Activated naive CD4-positive, alpha-beta T cell treated with anti-CD3 and anti-CD28 coated beads for 36 hours (primary cell): ENCODE measurements at regions not wholly inside any gene's neighbourhood (a gene's known extent, or its start where the extent isn't known, plus 50 kb on each side); places are given as distances from the start of the nearest gene placed in this dataset.
"Not testable (repeated sequence)": the region's sequence is repeated elsewhere in the genome, so short reads cannot be mapped to it uniquely, and the experiment has no call there.

Experiments used
- CTCF ChIA-PET: fragments of 350-600 bp; sonication (Branson Sonifier 250); formaldehyde crosslinking; loops from one replicate; lab custom pipeline; 2021; ENCODE audit warnings: antibody characterized with exemption; lab: Charles Lee
- DNase-seq: peaks from one replicate; pipeline ENCODE4 v3.0.0-alpha.2; 2020
- H3K27ac Mint-ChIP-seq: one replicate; pipeline ENCODE4 v1.8.0; 2021; ENCODE audit warnings: mild to moderate bottlenecking, mixed read lengths
- H3K27me3 Mint-ChIP-seq: one replicate; pipeline ENCODE4 v1.8.0; 2021; ENCODE audit warnings: low read depth, mixed read lengths
- H3K36me3 Mint-ChIP-seq: one replicate; pipeline ENCODE4 v1.8.0; 2021; ENCODE audit warnings: low read depth, mixed read lengths
- H3K4me1 Mint-ChIP-seq: one replicate; pipeline ENCODE4 v1.8.0; 2021; ENCODE audit warnings: low read depth, mixed read lengths
- H3K4me3 Mint-ChIP-seq: one replicate; pipeline ENCODE4 v1.8.0; 2021; ENCODE audit warnings: mild to moderate bottlenecking, moderate library complexity, mixed read lengths
- H3K9me3 Mint-ChIP-seq: one replicate; pipeline ENCODE4 v1.8.0; 2021; ENCODE audit warnings: mixed read lengths
- intact Hi-C: fragments of 100-400 bp; cut with micrococcal nuclease; formaldehyde crosslinking; loops from one replicate; pipeline ENCODE4 v1.15.1; 2023

GRCh38 chr2:19100570-19100969 lies 257.9 kb downstream of the OSR1 start:
- no peak overlapping the region for H3K4me3 Mint-ChIP-seq
- H3K9me3 Mint-ChIP-seq: no peaks in the 10 kb centered on the region
- no peak for DNase-seq
- no peaks in the 10 kb centered on the region for H3K4me1 Mint-ChIP-seq
- H3K27me3 Mint-ChIP-seq: no peaks in the 10 kb centered on the region
- CTCF ChIA-PET: no interaction called here
- intact Hi-C loops: no loop called here
- H3K36me3 Mint-ChIP-seq: no peaks in the 10 kb centered on the region
- H3K27ac Mint-ChIP-seq: no peak overlapping the region

- CTCF ChIA-PET: no interaction called here
- no peak for DNase-seq
- H3K4me1 Mint-ChIP-seq: no peaks in the 10 kb centered on the region
- no peaks in the 10 kb centered on the region for H3K36me3 Mint-ChIP-seq
- H3K27me3 Mint-ChIP-seq: no peaks in the 10 kb centered on the region
- no peak overlapping the region for H3K4me3 Mint-ChIP-seq
- H3K27ac Mint-ChIP-seq: no peak overlapping the region
- intact Hi-C loops: no loop called here
- H3K9me3 Mint-ChIP-seq: peaks cover 6% of the 10 kb centered on the region
Measured at GRCh38 chr2:19099181-19099580, 259.2 kb downstream of the OSR1 start.

DNA sequence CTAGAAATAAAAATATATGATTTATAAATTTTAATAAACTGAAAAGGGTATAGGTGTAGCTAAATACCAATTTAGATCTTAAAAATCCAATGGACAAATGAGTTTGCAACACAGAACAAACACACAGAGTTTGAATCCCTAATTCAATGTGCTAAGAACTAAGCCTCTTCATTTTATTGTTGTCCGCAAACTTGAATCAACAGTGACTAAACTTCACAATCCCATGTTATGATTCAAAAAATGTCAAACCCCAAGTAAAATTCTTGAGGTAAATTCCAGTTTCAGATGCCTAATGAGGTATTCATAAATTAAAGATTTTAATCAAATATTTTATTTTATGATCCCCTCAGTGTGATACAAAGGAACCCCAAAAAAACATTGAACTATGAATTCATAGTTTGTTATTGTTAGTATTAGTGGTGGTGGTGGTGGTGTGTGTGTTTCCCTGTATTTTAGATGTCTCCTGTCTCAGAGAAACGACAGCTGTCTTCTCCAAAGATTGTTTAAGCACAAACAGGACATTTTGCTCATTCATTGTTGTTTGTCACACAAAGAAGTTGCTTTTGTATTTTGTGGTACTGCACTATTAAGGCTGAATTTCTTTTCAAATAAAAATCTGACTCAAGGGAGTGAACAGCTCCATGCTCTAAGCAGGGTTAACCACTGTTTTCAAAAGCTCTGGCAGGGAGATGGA lies 259.8 kb downstream of the OSR1 start:
- Mint-ChIP-seq H3K9me3 (peaks cover 9% of the 10 kb centered on the region), H3K27ac (no peak overlapping the region), H3K4me1 (no peaks in the 10 kb centered on the region), H3K4me3 (no peak overlapping the region), H3K36me3 (no peaks in the 10 kb centered on the region), H3K27me3 (no peaks in the 10 kb centered on the region)
- intact Hi-C loops: no loop called here
- CTCF ChIA-PET: no interaction called here
- DNase-seq: no peak

DNA sequence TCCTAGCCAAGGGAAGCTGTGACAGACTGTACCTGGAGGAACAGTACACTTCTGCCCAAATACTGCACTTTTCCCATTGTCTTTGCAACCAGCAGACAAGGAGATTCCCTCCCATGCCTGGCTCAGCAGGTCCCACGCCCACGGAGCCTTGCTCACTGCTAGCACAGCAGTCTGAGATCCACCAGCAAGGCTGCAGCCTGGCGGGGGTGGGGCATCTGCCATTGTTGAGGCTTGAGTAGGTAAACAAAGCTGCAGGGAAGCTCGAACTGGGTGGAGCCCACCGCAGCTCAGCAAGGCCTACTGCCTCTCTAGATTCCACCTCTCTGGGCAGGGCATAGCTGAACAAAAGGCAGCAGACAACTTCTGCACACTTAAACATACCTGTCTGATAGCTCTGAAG lies 268.9 kb downstream of the OSR1 start:
- Mint-ChIP-seq H3K9me3 (peaks cover 22% of the 10 kb centered on the region), H3K36me3 (peaks cover 10% of the 10 kb centered on the region)
- H3K27me3 Mint-ChIP-seq, H3K4me1 Mint-ChIP-seq, CTCF ChIA-PET, DNase-seq, H3K27ac Mint-ChIP-seq, H3K4me3 Mint-ChIP-seq, intact Hi-C loops: not testable (repeated sequence)

- Mint-ChIP-seq H3K4me1 (no peaks in the 10 kb centered on the region), H3K27ac (no peak overlapping the region), H3K36me3 (peaks cover 9% of the 10 kb centered on the region), H3K4me3 (no peak overlapping the region), H3K27me3 (no peaks in the 10 kb centered on the region), H3K9me3 (peaks cover under 1% of the 10 kb centered on the region)
- intact Hi-C loops: no loop called here
- CTCF ChIA-PET: no interaction called here
- no peak for DNase-seq
Measured at GRCh38 chr2:19086231-19086651, 272.2 kb downstream of the OSR1 start.

DNA sequence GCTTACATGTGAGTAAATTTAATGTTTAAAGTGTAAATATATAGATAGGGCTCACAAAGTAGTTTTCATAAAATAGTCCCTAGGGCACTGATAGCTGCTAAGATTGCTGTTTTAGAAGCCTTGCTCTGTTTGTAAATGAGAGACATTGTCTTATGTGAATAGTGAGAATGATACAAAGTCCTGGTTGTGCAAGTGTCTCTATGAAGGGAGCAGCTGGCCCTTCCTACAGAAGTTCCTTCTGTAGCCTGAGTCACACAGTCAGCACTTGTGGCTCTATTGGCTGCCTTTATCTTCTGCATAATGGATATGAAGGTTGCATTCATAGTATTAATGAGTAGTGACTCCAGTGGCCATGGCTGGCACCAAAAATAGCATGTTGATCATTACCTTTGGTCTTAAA lies 279.7 kb downstream of the OSR1 start:
- H3K4me3 Mint-ChIP-seq: no peak overlapping the region
- H3K9me3 Mint-ChIP-seq: no peaks in the 10 kb centered on the region
- CTCF ChIA-PET: no interaction called here
- H3K27ac Mint-ChIP-seq: no peak overlapping the region
- H3K27me3 Mint-ChIP-seq: no peaks in the 10 kb centered on the region
- no peak for DNase-seq
- H3K4me1 Mint-ChIP-seq: no peaks in the 10 kb centered on the region
- intact Hi-C loops: no loop called here
- peaks cover 2% of the 10 kb centered on the region for H3K36me3 Mint-ChIP-seq

- Mint-ChIP-seq H3K4me1 (no peaks in the 10 kb centered on the region), H3K4me3 (no peak overlapping the region), H3K36me3 (no peaks in the 10 kb centered on the region), H3K27ac (no peak overlapping the region), H3K9me3 (no peaks in the 10 kb centered on the region), H3K27me3 (no peaks in the 10 kb centered on the region)
- intact Hi-C loops: no loop called here
- CTCF ChIA-PET: no interaction called here
- DNase-seq: no peak
Measured at GRCh38 chr2:19073522-19073921, 284.9 kb downstream of the OSR1 start.

DNA sequence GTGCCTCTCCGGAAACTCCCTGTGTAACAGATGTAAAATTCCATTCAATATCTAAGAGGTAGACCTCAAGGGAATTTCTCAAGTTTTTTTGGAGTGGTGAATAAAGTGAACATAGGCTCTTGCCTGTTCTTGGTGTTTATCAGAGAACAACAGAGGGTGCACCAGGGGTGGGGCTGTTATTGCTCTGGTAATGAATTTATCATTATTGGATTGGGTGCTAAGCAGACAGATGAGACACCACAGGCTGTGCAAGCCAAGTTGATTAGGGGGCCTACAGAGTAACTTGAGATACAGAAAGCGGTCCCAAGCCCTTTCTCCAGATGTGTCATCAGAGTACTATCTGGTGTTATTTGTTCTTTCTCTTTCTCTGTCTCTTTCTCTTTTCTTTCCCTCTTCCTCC lies 286.3 kb downstream of the OSR1 start:
- intact Hi-C loops: no loop called here
- no peaks in the 10 kb centered on the region for H3K4me1 Mint-ChIP-seq
- no peak overlapping the region for H3K4me3 Mint-ChIP-seq
- no peak for DNase-seq
- no peaks in the 10 kb centered on the region for H3K27me3 Mint-ChIP-seq
- no peaks in the 10 kb centered on the region for H3K9me3 Mint-ChIP-seq
- H3K27ac Mint-ChIP-seq: no peak overlapping the region
- CTCF ChIA-PET: no interaction called here
- no peaks in the 10 kb centered on the region for H3K36me3 Mint-ChIP-seq

- no peak overlapping the region for H3K27ac Mint-ChIP-seq
- no peaks in the 10 kb centered on the region for H3K9me3 Mint-ChIP-seq
- no peak for DNase-seq
- H3K4me3 Mint-ChIP-seq: no peak overlapping the region
- CTCF ChIA-PET: no interaction called here
- no peaks in the 10 kb centered on the region for H3K27me3 Mint-ChIP-seq
- no peaks in the 10 kb centered on the region for H3K36me3 Mint-ChIP-seq
- H3K4me1 Mint-ChIP-seq: no peaks in the 10 kb centered on the region
- intact Hi-C loops: no loop called here
Measured at GRCh38 chr2:19070886-19071285, 287.5 kb downstream of the OSR1 start.

DNA sequence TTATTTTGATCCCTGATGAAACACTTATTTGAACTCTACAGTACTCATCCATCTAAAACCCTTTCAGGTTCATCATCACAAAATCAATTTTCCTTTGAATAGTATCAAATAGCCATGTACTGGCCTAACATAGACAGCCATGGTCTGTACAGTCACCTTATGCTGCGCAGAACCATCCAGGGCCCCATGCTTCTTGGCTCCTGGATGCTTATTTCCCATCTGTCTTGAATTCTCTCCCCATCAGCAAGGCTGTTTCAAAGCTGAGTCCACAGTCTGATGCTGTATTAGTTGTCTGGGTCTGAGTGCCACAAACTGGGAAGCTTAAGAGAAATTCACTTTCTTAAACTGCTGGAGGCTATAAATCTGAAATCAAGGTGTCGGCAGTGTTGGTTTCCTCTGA lies 290.2 kb downstream of the OSR1 start:
- no peak overlapping the region for H3K27ac Mint-ChIP-seq
- H3K36me3 Mint-ChIP-seq: no peaks in the 10 kb centered on the region
- CTCF ChIA-PET: no interaction called here
- H3K4me1 Mint-ChIP-seq: no peaks in the 10 kb centered on the region
- no peak for DNase-seq
- intact Hi-C loops: no loop called here
- no peak overlapping the region for H3K4me3 Mint-ChIP-seq
- H3K27me3 Mint-ChIP-seq: no peaks in the 10 kb centered on the region
- H3K9me3 Mint-ChIP-seq: no peaks in the 10 kb centered on the region

DNA sequence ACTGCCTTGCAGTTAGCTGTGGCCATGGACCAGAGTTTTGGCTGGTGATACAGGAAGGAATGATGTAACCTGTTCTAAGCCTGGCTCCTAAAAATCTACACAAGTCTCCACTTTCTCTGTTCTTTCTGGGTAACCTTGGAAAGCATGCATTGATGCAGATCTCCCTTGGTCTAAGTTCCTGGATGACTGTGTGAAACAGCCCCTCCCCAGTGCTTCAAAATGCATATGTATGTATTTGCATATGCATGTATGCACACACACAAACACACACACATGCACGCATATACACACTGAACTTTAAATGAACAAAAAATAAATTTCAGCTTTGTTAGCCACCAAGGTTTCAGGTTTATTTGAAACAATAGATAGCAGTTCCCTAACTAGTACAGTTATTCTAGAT lies 296.1 kb downstream of the OSR1 start:
- DNase-seq: no peak
- H3K27me3 Mint-ChIP-seq: no peaks in the 10 kb centered on the region
- CTCF ChIA-PET: interaction anchor here (0.6 kb wide), 1 partner anchor 134 kb away, joined by 3 read pairs; no protein-coding TSS in a partner anchor
- no peak overlapping the region for H3K27ac Mint-ChIP-seq
- H3K9me3 Mint-ChIP-seq: no peaks in the 10 kb centered on the region
- peaks cover 5% of the 10 kb centered on the region for H3K4me1 Mint-ChIP-seq
- intact Hi-C loops: no loop called here
- H3K36me3 Mint-ChIP-seq: peaks cover 1% of the 10 kb centered on the region
- no peak overlapping the region for H3K4me3 Mint-ChIP-seq

GRCh38 chr2:19059076-19059475 lies 299.3 kb downstream of the OSR1 start:
- H3K27me3 Mint-ChIP-seq: no peaks in the 10 kb centered on the region
- H3K27ac Mint-ChIP-seq: no peak overlapping the region
- no peaks in the 10 kb centered on the region for H3K9me3 Mint-ChIP-seq
- peaks cover 5% of the 10 kb centered on the region for H3K4me1 Mint-ChIP-seq
- H3K4me3 Mint-ChIP-seq: no peak overlapping the region
- CTCF ChIA-PET: no interaction called here
- DNase-seq: no peak
- intact Hi-C loops: no loop called here
- H3K36me3 Mint-ChIP-seq: peaks cover 1% of the 10 kb centered on the region

GRCh38 chr2:19051203-19051831 lies 307.1 kb downstream of the OSR1 start:
- Mint-ChIP-seq H3K27me3 (no peaks in the 10 kb centered on the region), H3K4me3 (no peak overlapping the region), H3K9me3 (no peaks in the 10 kb centered on the region), H3K27ac (no peak overlapping the region), H3K4me1 (no peaks in the 10 kb centered on the region), H3K36me3 (no peaks in the 10 kb centered on the region)
- intact Hi-C loops: no loop called here
- no peak for DNase-seq
- CTCF ChIA-PET: no interaction called here
